WTC11 (cell line): ENCODE measurements at regions not wholly inside any gene's neighbourhood (a gene's known extent, or its start where the extent isn't known, plus 50 kb on each side); places are given as distances from the start of the nearest gene placed in this dataset.
"Not testable (repeated sequence)": the region's sequence is repeated elsewhere in the genome, so short reads cannot be mapped to it uniquely, and the experiment has no call there.

Source experiments
- GRHL2 ChIP-seq: fragments of 250-450 bp; sonication (Bioruptor Pico); IDR thresholded peaks from 2 replicates; pipeline ENCODE4 v1.8.0; 2022; ENCODE audit warnings: mild to moderate bottlenecking, moderate library complexity; ENCODE audit not compliant: insufficient replicate concordance, severe bottlenecking
- JUN ChIP-seq: sonication (generic); formaldehyde crosslinking; IDR thresholded peaks from 2 replicates; pipeline ENCODE4 v1.8.0; 2023; ENCODE audit warnings: mild to moderate bottlenecking, missing genetic modification reagents
- NR3C1 ChIP-seq: sonication (generic); formaldehyde crosslinking; conservative IDR thresholded peaks from 2 replicates; pipeline ENCODE4 v1.8.1; 2023; ENCODE audit warnings: low read depth, mild to moderate bottlenecking, missing genetic modification reagents
- PRRX2 ChIP-seq: fragments of 250-450 bp; sonication (Bioruptor Pico); IDR thresholded peaks from 2 replicates; pipeline ENCODE4 v1.8.0; 2021; ENCODE audit warnings: mild to moderate bottlenecking
- ZBTB21 ChIP-seq: sonication (generic); formaldehyde crosslinking; IDR thresholded peaks from 2 replicates; pipeline ENCODE4 v1.8.1; 2023; ENCODE audit warnings: mild to moderate bottlenecking, missing genetic modification reagents, borderline replicate concordance
- TF ChIP-seq, protein P1 (sequence below): fragments of 200-600 bp; IDR thresholded peaks from 2 replicates; pipeline ENCODE4 v1.8.0; 2022; ENCODE audit warnings: antibody characterized with exemption
- TF ChIP-seq, protein P2 (sequence below): sonication (generic); formaldehyde crosslinking; IDR thresholded peaks from 2 replicates; pipeline ENCODE4 v1.8.0; 2022; ENCODE audit warnings: mild to moderate bottlenecking, missing genetic modification reagents
- TF ChIP-seq, protein P3 (sequence below): sonication (generic); formaldehyde crosslinking; IDR thresholded peaks from 2 replicates; pipeline ENCODE4 v1.8.1; 2022; ENCODE audit warnings: low read depth, missing genetic modification reagents, borderline replicate concordance
- TF ChIP-seq, protein P4 (sequence below): sonication (generic); formaldehyde crosslinking; conservative IDR thresholded peaks from 2 replicates; pipeline ENCODE4 v1.8.1; 2023; ENCODE audit warnings: mild to moderate bottlenecking, low read depth, missing genetic modification reagents, moderate library complexity
- TF ChIP-seq, protein P5 (sequence below): sonication (generic); formaldehyde crosslinking; IDR thresholded peaks from 2 replicates; pipeline ENCODE4 v1.8.0; 2022; ENCODE audit warnings: mild to moderate bottlenecking, missing genetic modification reagents

DNA sequence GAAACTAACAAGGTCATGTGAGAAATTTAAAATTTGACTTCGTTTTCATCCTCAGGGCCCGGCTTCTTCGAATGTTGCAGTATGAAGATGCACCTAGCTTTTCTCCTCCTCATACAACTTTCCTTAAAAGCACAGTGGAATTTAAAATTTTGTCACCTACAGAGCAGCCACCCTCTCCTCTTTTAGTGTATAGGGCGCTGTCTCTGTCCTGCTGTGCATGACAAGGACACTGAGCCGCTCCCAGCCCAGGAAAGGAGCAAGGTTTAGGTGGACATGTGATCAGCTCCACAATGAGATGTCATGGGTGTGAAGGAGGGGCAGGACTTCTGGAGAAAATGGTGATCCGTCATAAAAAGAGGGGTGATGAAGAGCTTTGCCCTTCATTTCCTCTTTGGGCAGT is 1185.4 kb downstream of the RPIA start:
- TF ChIP-seq, protein P1, sequence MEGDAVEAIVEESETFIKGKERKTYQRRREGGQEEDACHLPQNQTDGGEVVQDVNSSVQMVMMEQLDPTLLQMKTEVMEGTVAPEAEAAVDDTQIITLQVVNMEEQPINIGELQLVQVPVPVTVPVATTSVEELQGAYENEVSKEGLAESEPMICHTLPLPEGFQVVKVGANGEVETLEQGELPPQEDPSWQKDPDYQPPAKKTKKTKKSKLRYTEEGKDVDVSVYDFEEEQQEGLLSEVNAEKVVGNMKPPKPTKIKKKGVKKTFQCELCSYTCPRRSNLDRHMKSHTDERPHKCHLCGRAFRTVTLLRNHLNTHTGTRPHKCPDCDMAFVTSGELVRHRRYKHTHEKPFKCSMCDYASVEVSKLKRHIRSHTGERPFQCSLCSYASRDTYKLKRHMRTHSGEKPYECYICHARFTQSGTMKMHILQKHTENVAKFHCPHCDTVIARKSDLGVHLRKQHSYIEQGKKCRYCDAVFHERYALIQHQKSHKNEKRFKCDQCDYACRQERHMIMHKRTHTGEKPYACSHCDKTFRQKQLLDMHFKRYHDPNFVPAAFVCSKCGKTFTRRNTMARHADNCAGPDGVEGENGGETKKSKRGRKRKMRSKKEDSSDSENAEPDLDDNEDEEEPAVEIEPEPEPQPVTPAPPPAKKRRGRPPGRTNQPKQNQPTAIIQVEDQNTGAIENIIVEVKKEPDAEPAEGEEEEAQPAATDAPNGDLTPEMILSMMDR, result not testable (repeated sequence)
- TF ChIP-seq, protein P2, sequence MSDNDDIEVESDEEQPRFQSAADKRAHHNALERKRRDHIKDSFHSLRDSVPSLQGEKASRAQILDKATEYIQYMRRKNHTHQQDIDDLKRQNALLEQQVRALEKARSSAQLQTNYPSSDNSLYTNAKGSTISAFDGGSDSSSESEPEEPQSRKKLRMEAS (CRISPR knock-in tag), result not testable (repeated sequence)
- not testable (repeated sequence) for TF ChIP-seq NR3C1 (CRISPR knock-in tag); GRHL2; ZBTB21 (CRISPR knock-in tag); PRRX2 (CRISPR knock-in tag); JUN
- TF ChIP-seq, protein P3, sequence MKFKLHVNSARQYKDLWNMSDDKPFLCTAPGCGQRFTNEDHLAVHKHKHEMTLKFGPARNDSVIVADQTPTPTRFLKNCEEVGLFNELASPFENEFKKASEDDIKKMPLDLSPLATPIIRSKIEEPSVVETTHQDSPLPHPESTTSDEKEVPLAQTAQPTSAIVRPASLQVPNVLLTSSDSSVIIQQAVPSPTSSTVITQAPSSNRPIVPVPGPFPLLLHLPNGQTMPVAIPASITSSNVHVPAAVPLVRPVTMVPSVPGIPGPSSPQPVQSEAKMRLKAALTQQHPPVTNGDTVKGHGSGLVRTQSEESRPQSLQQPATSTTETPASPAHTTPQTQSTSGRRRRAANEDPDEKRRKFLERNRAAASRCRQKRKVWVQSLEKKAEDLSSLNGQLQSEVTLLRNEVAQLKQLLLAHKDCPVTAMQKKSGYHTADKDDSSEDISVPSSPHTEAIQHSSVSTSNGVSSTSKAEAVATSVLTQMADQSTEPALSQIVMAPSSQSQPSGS (CRISPR knock-in tag), result not testable (repeated sequence)
- TF ChIP-seq, protein P4, sequence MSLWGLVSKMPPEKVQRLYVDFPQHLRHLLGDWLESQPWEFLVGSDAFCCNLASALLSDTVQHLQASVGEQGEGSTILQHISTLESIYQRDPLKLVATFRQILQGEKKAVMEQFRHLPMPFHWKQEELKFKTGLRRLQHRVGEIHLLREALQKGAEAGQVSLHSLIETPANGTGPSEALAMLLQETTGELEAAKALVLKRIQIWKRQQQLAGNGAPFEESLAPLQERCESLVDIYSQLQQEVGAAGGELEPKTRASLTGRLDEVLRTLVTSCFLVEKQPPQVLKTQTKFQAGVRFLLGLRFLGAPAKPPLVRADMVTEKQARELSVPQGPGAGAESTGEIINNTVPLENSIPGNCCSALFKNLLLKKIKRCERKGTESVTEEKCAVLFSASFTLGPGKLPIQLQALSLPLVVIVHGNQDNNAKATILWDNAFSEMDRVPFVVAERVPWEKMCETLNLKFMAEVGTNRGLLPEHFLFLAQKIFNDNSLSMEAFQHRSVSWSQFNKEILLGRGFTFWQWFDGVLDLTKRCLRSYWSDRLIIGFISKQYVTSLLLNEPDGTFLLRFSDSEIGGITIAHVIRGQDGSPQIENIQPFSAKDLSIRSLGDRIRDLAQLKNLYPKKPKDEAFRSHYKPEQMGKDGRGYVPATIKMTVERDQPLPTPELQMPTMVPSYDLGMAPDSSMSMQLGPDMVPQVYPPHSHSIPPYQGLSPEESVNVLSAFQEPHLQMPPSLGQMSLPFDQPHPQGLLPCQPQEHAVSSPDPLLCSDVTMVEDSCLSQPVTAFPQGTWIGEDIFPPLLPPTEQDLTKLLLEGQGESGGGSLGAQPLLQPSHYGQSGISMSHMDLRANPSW (CRISPR knock-in tag), result not testable (repeated sequence)
- TF ChIP-seq, protein P5, sequence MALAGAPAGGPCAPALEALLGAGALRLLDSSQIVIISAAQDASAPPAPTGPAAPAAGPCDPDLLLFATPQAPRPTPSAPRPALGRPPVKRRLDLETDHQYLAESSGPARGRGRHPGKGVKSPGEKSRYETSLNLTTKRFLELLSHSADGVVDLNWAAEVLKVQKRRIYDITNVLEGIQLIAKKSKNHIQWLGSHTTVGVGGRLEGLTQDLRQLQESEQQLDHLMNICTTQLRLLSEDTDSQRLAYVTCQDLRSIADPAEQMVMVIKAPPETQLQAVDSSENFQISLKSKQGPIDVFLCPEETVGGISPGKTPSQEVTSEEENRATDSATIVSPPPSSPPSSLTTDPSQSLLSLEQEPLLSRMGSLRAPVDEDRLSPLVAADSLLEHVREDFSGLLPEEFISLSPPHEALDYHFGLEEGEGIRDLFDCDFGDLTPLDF (CRISPR knock-in tag), result not testable (repeated sequence)
